Neural crest cell (in vitro differentiated cells): ENCODE measurements at regions not wholly inside any gene's neighbourhood (a gene's known extent, or its start where the extent isn't known, plus 50 kb on each side); places are given as distances from the start of the nearest gene placed in this dataset.

Experiments
- DNase-seq: peaks from one replicate; pipeline ENCODE4 v3.0.0; 2021; ENCODE audit warnings: low read depth, mixed read lengths, low spot score
- H3K27ac Mint-ChIP-seq: one replicate; pipeline ENCODE4 v1.8.0; 2021; ENCODE audit warnings: mild to moderate bottlenecking, mixed read lengths; ENCODE audit not compliant: unreplicated experiment
- H3K27me3 Mint-ChIP-seq: 2 replicates; pipeline ENCODE4 v1.8.0; 2021; ENCODE audit warnings: low read depth, mild to moderate bottlenecking, mixed read lengths
- H3K36me3 Mint-ChIP-seq: 2 replicates; pipeline ENCODE4 v1.8.0; 2021; ENCODE audit warnings: low read depth, mild to moderate bottlenecking, mixed read lengths
- H3K4me1 Mint-ChIP-seq: 2 replicates; pipeline ENCODE4 v1.8.0; 2021; ENCODE audit warnings: mixed read lengths
- H3K4me3 Mint-ChIP-seq: one replicate; pipeline ENCODE4 v1.8.0; 2021; ENCODE audit warnings: mild to moderate bottlenecking, mixed read lengths
- H3K9me3 Mint-ChIP-seq: 2 replicates; pipeline ENCODE4 v1.8.0; 2021; ENCODE audit warnings: mixed read lengths
- TF ChIP-seq, protein P1 (sequence below): fragments of 200-600 bp; sonication (generic); conservative IDR thresholded peaks from 2 replicates; pipeline ENCODE4 v1.5.0; 2021; ENCODE audit warnings: antibody characterized with exemption, mild to moderate bottlenecking

DNA sequence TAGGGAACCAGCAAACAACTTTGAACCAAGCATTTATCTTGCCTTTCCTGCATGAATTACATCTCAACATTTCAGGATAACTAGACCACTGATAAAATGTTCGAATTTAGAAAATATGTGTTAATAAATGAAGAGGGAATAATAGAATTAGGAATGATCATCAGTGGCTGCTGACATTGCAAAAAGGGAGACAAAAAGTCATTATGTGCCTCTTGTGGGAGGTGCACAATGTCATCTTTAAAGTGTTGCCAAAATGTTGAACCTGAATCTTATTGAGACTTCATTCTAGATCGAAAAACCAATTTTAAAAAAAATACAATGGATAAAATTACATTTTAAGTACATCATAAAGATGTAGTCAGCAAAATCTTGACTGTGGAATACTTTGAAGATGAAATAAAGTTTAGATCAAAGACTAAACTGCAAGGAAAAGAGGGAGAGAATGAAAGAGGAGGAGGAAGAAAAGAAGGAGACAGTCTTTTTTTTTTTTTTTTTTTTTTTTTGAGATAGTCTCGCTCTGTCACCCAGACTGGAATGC is 299.3 kb downstream of the FBXW7 start:
- Mint-ChIP-seq H3K27ac (no peak overlapping the region), H3K4me3 (no peak overlapping the region)
- TF ChIP-seq, protein P1, sequence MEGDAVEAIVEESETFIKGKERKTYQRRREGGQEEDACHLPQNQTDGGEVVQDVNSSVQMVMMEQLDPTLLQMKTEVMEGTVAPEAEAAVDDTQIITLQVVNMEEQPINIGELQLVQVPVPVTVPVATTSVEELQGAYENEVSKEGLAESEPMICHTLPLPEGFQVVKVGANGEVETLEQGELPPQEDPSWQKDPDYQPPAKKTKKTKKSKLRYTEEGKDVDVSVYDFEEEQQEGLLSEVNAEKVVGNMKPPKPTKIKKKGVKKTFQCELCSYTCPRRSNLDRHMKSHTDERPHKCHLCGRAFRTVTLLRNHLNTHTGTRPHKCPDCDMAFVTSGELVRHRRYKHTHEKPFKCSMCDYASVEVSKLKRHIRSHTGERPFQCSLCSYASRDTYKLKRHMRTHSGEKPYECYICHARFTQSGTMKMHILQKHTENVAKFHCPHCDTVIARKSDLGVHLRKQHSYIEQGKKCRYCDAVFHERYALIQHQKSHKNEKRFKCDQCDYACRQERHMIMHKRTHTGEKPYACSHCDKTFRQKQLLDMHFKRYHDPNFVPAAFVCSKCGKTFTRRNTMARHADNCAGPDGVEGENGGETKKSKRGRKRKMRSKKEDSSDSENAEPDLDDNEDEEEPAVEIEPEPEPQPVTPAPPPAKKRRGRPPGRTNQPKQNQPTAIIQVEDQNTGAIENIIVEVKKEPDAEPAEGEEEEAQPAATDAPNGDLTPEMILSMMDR = no peak

DNA sequence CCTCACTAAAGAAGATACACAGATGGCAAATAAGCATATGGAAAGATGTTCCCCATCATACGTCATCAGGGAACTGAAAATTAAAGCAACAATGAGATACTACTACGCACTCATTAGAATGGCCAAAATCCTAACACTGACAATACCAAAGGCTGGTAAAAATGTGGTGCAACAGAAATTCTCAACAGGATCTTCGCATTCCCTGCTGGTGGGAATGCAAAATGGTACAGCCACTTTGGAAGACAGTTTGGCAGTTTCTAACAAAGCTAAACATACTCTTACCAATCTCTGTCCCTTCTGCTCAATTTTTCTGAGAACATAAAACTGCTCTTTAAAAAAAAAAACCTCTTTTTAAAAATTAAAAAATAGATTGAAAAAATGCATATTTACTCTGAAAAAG is 300.2 kb downstream of the FBXW7 start:
- H3K27ac Mint-ChIP-seq = no peak overlapping the region
- H3K9me3 Mint-ChIP-seq = no peaks in the 10 kb centered on the region
- no peaks in the 10 kb centered on the region for H3K36me3 Mint-ChIP-seq
- H3K4me3 Mint-ChIP-seq = no peak overlapping the region
- no peaks in the 10 kb centered on the region for H3K27me3 Mint-ChIP-seq
- DNase-seq = no peak
- TF ChIP-seq, protein P1 = peak; percentile 14
- H3K4me1 Mint-ChIP-seq = no peaks in the 10 kb centered on the region

More for the DNA sequence above, 299.3 kb downstream of the FBXW7 start:
- no peaks in the 10 kb centered on the region for H3K4me1 Mint-ChIP-seq
- H3K9me3 Mint-ChIP-seq = no peaks in the 10 kb centered on the region
- DNase-seq = no peak
- no peaks in the 10 kb centered on the region for H3K27me3 Mint-ChIP-seq
- no peaks in the 10 kb centered on the region for H3K36me3 Mint-ChIP-seq

DNA sequence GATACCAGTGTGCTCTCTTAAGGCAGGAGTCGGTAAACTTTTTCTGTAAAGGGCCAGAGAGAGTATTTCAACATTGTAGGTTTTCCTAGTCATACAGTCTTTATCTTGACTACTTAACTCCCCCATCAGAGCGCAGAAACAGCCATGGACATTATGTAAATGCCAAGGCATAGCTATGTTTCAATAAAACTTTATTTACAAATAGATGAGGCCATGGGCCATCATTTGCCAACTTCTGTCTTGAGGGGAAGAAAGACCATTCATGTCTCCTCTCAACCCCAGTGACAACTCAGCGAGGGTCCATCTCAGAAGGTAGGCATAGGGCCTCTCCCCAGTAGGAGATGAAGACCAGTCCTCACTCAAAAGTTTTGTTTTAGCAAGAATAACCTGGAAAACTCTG is 301.3 kb downstream of the FBXW7 start:
- H3K36me3 Mint-ChIP-seq = no peaks in the 10 kb centered on the region
- H3K27me3 Mint-ChIP-seq = no peaks in the 10 kb centered on the region
- no peak overlapping the region for H3K4me3 Mint-ChIP-seq
- DNase-seq = no peak
- TF ChIP-seq, protein P1 = no peak
- no peak overlapping the region for H3K27ac Mint-ChIP-seq
- no peaks in the 10 kb centered on the region for H3K4me1 Mint-ChIP-seq
- H3K9me3 Mint-ChIP-seq = no peaks in the 10 kb centered on the region

DNA sequence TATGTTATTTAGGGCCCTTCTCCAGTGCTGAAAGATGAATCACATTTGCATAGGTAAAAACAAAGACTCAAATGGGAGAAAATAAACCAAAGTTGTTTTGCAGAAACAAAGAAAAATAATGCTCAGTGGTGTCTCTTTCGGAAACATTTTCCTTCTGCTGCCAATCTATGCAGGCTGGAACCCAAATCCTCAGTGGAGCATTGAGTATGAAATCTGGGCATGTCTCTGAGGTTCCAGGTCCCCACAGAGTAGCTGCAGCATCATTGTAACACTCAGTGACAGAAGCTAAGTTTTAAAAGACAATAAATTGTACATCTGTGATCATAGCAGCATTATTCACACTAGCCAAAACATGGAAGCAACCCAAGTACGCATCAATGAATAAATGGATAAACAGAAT is 303.6 kb downstream of the FBXW7 start:
- no peaks in the 10 kb centered on the region for H3K9me3 Mint-ChIP-seq
- H3K27ac Mint-ChIP-seq = no peak overlapping the region
- H3K36me3 Mint-ChIP-seq = no peaks in the 10 kb centered on the region
- H3K4me3 Mint-ChIP-seq = no peak overlapping the region
- no peaks in the 10 kb centered on the region for H3K27me3 Mint-ChIP-seq
- no peak for DNase-seq
- no peaks in the 10 kb centered on the region for H3K4me1 Mint-ChIP-seq
- TF ChIP-seq, protein P1 = no peak

DNA sequence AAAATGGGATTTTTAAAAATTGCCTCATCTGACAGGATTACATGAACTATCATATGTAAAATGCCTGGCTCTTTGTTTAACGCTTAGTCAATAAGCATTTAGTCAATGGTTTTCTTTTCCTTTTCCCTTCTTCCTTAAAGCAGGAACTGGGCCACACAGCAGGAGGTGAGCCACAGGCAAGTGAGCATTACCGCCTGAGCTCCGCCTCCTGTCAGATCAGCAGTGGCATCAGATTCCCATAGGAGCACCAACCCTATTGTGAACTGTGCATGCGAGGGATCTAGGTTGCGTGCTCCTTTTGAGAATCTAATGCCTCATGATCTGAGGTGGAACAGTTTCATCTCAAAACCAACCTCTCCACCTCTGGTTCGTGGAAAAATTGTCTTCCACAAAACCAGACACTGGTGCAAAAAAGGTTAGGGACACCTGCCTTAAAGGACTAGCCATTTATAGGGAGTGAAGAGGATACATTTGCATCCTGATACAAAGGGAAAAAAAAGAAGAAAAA is 306.1 kb downstream of the FBXW7 start:
- Mint-ChIP-seq H3K9me3 (no peaks in the 10 kb centered on the region), H3K4me3 (no peak overlapping the region), H3K4me1 (peaks cover under 1% of the 10 kb centered on the region), H3K27me3 (no peaks in the 10 kb centered on the region), H3K36me3 (no peaks in the 10 kb centered on the region), H3K27ac (no peak overlapping the region)
- DNase-seq = no peak
- TF ChIP-seq, protein P1 = no peak
